B cell (primary cell): ENCODE measurements at regions not wholly inside any gene's neighbourhood (a gene's known extent, or its start where the extent isn't known, plus 50 kb on each side); places are given as distances from the start of the nearest gene placed in this dataset.

Experiments used
- ATAC-seq: fragments of 200-7000 bp; cut with Tn5 transposase; one replicate; pipeline ENCODE4 v1.10.0; 2021; ENCODE audit warnings: low read depth, mild to moderate bottlenecking, moderate number of reproducible peaks, moderate library complexity
- CTCF ChIA-PET: fragments of 350-600 bp; sonication (Branson Sonifier 250); formaldehyde crosslinking; loops from one replicate; lab custom pipeline; 2021; ENCODE audit warnings: antibody characterized with exemption, inconsistent platforms; lab: Charles Lee
- POLR2A ChIA-PET: fragments of 350-600 bp; sonication (Branson Sonifier 250); formaldehyde crosslinking; loops from one replicate; lab custom pipeline; 2021; ENCODE audit warnings: antibody characterized with exemption; lab: Charles Lee
- DNase-seq: peaks from one replicate; pipeline ENCODE4 v3.0.0; 2013
- H2AFZ ChIP-seq: 2 replicates; pipeline ENCODE4 v1.6.1; 2012; ENCODE audit warnings: mild to moderate bottlenecking, low read depth, low read length; ENCODE audit not compliant: insufficient read depth, poor library complexity, severe bottlenecking
- H3K27ac ChIP-seq, 2 donors: 1 replicate in 1 of 2; 2 replicates in 1 of 2; pipeline ENCODE4 v1.5.1; 2012 to 2013; ENCODE audit warnings: low read length in 2 of 2, mild to moderate bottlenecking in 2 of 2, moderate library complexity in 1 of 2
- H3K27me3 ChIP-seq, 4 experiments: fragments of 200-600 bp in 1 of 4; sonication (generic) in 1 of 4; replicated peaks in 1 of 4; 1 replicate in 2 of 4; 2 replicates in 2 of 4; pipeline versions ENCODE4 v1.6.1 to v1.7.0; 2013 to 2016; ENCODE audit warnings: low read length in 3 of 4, mild to moderate bottlenecking in 2 of 4, mixed read lengths in 1 of 4, moderate library complexity in 1 of 4; ENCODE audit not compliant: insufficient read depth in 4 of 4, control insufficient read depth in 3 of 4; ENCODE audit errors: control extremely low read depth in 1 of 4
- H3K36me3 ChIP-seq, 2 experiments: replicated peaks in 1 of 2; 1 replicate in 1 of 2; 2 replicates in 1 of 2; pipeline versions ENCODE4 v1.6.1 to v1.7.1; 2013; ENCODE audit warnings: low read length in 1 of 2; ENCODE audit not compliant: insufficient read depth in 2 of 2, control insufficient read depth in 1 of 2; ENCODE audit errors: control extremely low read depth in 1 of 2, extremely low read depth in 1 of 2
- H3K4me1 ChIP-seq, 2 donors: fragments of 200-600 bp in 1 of 2; sonication (generic) in 1 of 2; 1 replicate in 1 of 2; 2 replicates in 1 of 2; pipeline versions ENCODE4 v1.5.1 to v1.6.1; 2013 to 2017; ENCODE audit warnings: low read length in 2 of 2; ENCODE audit not compliant: control insufficient read depth in 2 of 2, insufficient read depth in 2 of 2
- H3K4me2 ChIP-seq: replicated peaks from 2 replicates; pipeline ENCODE3; 2012; ENCODE audit warnings: mild to moderate bottlenecking, low read depth, low read length; ENCODE audit not compliant: poor library complexity, severe bottlenecking
- H3K4me3 ChIP-seq, 5 experiments: fragments of 200-600 bp in 1 of 5; sonication (generic) in 1 of 5; 1 replicate in 3 of 5; 2 replicates in 2 of 5; pipeline versions ENCODE4 v1.5.1 to v1.7.0; 2011 to 2016; ENCODE audit warnings: low read length in 4 of 5, mild to moderate bottlenecking in 4 of 5, low read depth in 2 of 5, control low read depth in 1 of 5, moderate library complexity in 1 of 5; ENCODE audit not compliant: insufficient read depth in 1 of 5; ENCODE audit errors: control extremely low read depth in 1 of 5, extremely low read depth in 1 of 5
- H3K79me2 ChIP-seq: fragments of 200-600 bp; sonication (generic); one replicate; pipeline ENCODE4 v1.6.0; 2016; ENCODE audit warnings: low read length; ENCODE audit not compliant: control insufficient read depth, insufficient read depth
- H3K9ac ChIP-seq: fragments of 200-600 bp; sonication (generic); 2 replicates; pipeline ENCODE4 v1.6.1; 2017; ENCODE audit warnings: mild to moderate bottlenecking, low read length, moderate library complexity
- H3K9me3 ChIP-seq, 3 donors: one replicate each; pipeline versions ENCODE4 v1.6.1 to v1.7.1; 2013; ENCODE audit warnings: low read length in 2 of 3; ENCODE audit not compliant: control insufficient read depth in 2 of 3, insufficient read depth in 1 of 3; ENCODE audit errors: control extremely low read depth in 1 of 3
- H4K20me1 ChIP-seq: 2 replicates; pipeline ENCODE4 v1.6.0; 2012; ENCODE audit warnings: mild to moderate bottlenecking, low read length; ENCODE audit not compliant: insufficient read depth, control insufficient read depth, poor library complexity, severe bottlenecking
- H3K27ac Mint-ChIP-seq: one replicate; pipeline ENCODE4 v1.8.0; 2021; ENCODE audit warnings: mixed read lengths
- H3K27me3 Mint-ChIP-seq: one replicate; pipeline ENCODE4 v1.8.0; 2021; ENCODE audit warnings: mixed read lengths
- H3K4me1 Mint-ChIP-seq: one replicate; pipeline ENCODE4 v1.8.0; 2021; ENCODE audit warnings: mixed read lengths
- H3K4me3 Mint-ChIP-seq: one replicate; pipeline ENCODE4 v1.8.0; 2021; ENCODE audit warnings: mixed read lengths
- H3K9me3 Mint-ChIP-seq: one replicate; pipeline ENCODE4 v1.8.0; 2022; ENCODE audit warnings: mixed read lengths; ENCODE audit not compliant: insufficient read depth
- CTCF ChIP-seq: fragments of 200-600 bp; IDR thresholded peaks from one replicate; pipeline ENCODE4 v1.8.0; 2022; ENCODE audit warnings: antibody characterized with exemption, mild to moderate bottlenecking
- EZH2 ChIP-seq: IDR thresholded peaks from 2 replicates; pipeline ENCODE4 v1.6.1; 2012; ENCODE audit warnings: borderline replicate concordance, low read depth, mild to moderate bottlenecking, moderate library complexity, low read length; ENCODE audit not compliant: insufficient read depth, poor library complexity, severe bottlenecking
- WGBS: methylation state at CpG from one replicate; pipeline ENCODE4 v1.1.5; 2013; ENCODE audit warnings: missing lambda C conversion rate; ENCODE audit not compliant: insufficient coverage; 5-methylcytosine and 5-hydroxymethylcytosine counted together
- intact Hi-C: fragments of 100-400 bp; cut with micrococcal nuclease; formaldehyde crosslinking; loops from one replicate; pipeline ENCODE4 v1.10.0; 2022

GRCh38 chr13:53135301-53135700, 106.7 kb downstream of the OLFM4 start:
- peaks cover 0 to 4% (median 0%) of the 10 kb centered on the region in 3 donors for H3K9me3 ChIP-seq
- H2AFZ ChIP-seq: no peak overlapping the region
- H3K4me3 ChIP-seq: no peak overlapping the region
- CTCF ChIA-PET: no interaction called here
- no peaks in the 10 kb centered on the region for H4K20me1 ChIP-seq
- no peaks in the 10 kb centered on the region for H3K27me3 Mint-ChIP-seq
- POLR2A ChIA-PET: no interaction called here
- no peak overlapping the region for H3K27ac Mint-ChIP-seq
- intact Hi-C loops: no loop called here
- no peak overlapping the region for H3K27ac ChIP-seq
- H3K9ac ChIP-seq: no peak overlapping the region
- peaks cover 0 to 3% (median 0%) of the 10 kb centered on the region in 4 experiments for H3K27me3 ChIP-seq
- DNase-seq: no peak
- H3K4me1 ChIP-seq: no peaks in the 10 kb centered on the region
- no peak overlapping the region for H3K4me2 ChIP-seq
- H3K9me3 Mint-ChIP-seq: no peaks in the 10 kb centered on the region
- H3K79me2 ChIP-seq: no peaks in the 10 kb centered on the region
- ATAC-seq: no peak
- no peaks in the 10 kb centered on the region for H3K36me3 ChIP-seq
- no peaks in the 10 kb centered on the region for H3K4me1 Mint-ChIP-seq
- 100% methylated on average over 1 of the region's 2 CpGs for WGBS
- H3K4me3 Mint-ChIP-seq: no peak overlapping the region
- no peak for TF ChIP-seq CTCF
- no peak for TF ChIP-seq EZH2

- H3K4me1 Mint-ChIP-seq: no peaks in the 10 kb centered on the region
- H3K9ac ChIP-seq: no peak overlapping the region
- H2AFZ ChIP-seq: no peak overlapping the region
- H3K4me2 ChIP-seq: no peak overlapping the region
- H3K27me3 Mint-ChIP-seq: no peaks in the 10 kb centered on the region
- ATAC-seq (no peak), DNase-seq (no peak)
- intact Hi-C loops: no loop called here
- H3K9me3 Mint-ChIP-seq: no peaks in the 10 kb centered on the region
- ChIA-PET POLR2A (no interaction called here), CTCF (no interaction called here)
- no peaks in the 10 kb centered on the region for H3K27me3 ChIP-seq
- 84% methylated on average over 3 of the region's 3 CpGs for WGBS
- no peaks in the 10 kb centered on the region for H3K79me2 ChIP-seq
- no peak overlapping the region for H3K4me3 Mint-ChIP-seq
- peaks cover 0 to 4% (median 0%) of the 10 kb centered on the region in 3 donors for H3K9me3 ChIP-seq
- TF ChIP-seq EZH2: no peak
- TF ChIP-seq CTCF: no peak
- H3K27ac ChIP-seq: no peak overlapping the region
- no peaks in the 10 kb centered on the region for H4K20me1 ChIP-seq
- no peaks in the 10 kb centered on the region for H3K36me3 ChIP-seq
- no peak overlapping the region for H3K4me3 ChIP-seq
- no peaks in the 10 kb centered on the region for H3K4me1 ChIP-seq
- H3K27ac Mint-ChIP-seq: no peak overlapping the region
Observed at GRCh38 chr13:53136554-53137215, 108.1 kb downstream of the OLFM4 start.
